Immature natural killer cell (primary cell): ENCODE measurements at regions not wholly inside any gene's neighbourhood (a gene's known extent, or its start where the extent isn't known, plus 50 kb on each side); places are given as distances from the start of the nearest gene placed in this dataset.
"Not testable (repeated sequence)": the region's sequence is repeated elsewhere in the genome, so short reads cannot be mapped to it uniquely, and the experiment has no call there.

Experiments used
- DNase-seq, 3 donors: peaks; one replicate each; pipeline ENCODE4 v3.0.0; 2022; ENCODE audit warnings: mixed read lengths in 1 of 3
- H3K27ac Mint-ChIP-seq, 6 donors: one replicate each; pipeline ENCODE4 v1.8.0; 2020; ENCODE audit warnings: mixed read lengths in 6 of 6, mild to moderate bottlenecking in 5 of 6, inconsistent platforms in 4 of 6, moderate library complexity in 3 of 6
- H3K27me3 Mint-ChIP-seq, 3 donors: one replicate each; pipeline ENCODE4 v1.8.0; 2020 to 2021; ENCODE audit warnings: low read depth in 3 of 3, mild to moderate bottlenecking in 3 of 3, mixed read lengths in 3 of 3, moderate library complexity in 3 of 3, inconsistent platforms in 1 of 3
- H3K36me3 Mint-ChIP-seq, 3 donors: one replicate each; pipeline ENCODE4 v1.8.0; 2020; ENCODE audit warnings: mixed read lengths in 3 of 3, inconsistent platforms in 2 of 3, mild to moderate bottlenecking in 2 of 3
- H3K4me1 Mint-ChIP-seq, 2 donors: one replicate each; pipeline ENCODE4 v1.8.0; 2020; ENCODE audit warnings: inconsistent platforms in 2 of 2, mild to moderate bottlenecking in 2 of 2, mixed read lengths in 2 of 2, moderate library complexity in 1 of 2
- H3K4me3 Mint-ChIP-seq, 5 donors: one replicate each; pipeline ENCODE4 v1.8.0; 2020; ENCODE audit warnings: mild to moderate bottlenecking in 5 of 5, mixed read lengths in 5 of 5, inconsistent platforms in 3 of 5, moderate library complexity in 3 of 5
- H3K9me3 Mint-ChIP-seq, 6 donors: one replicate each; pipeline ENCODE4 v1.8.0; 2020; ENCODE audit warnings: mild to moderate bottlenecking in 6 of 6, mixed read lengths in 6 of 6, inconsistent platforms in 4 of 6, moderate library complexity in 3 of 6

- H3K9me3 Mint-ChIP-seq, result peaks cover 0 to 7% (median 0%) of the 10 kb centered on the region in 6 donors
- H3K4me1 Mint-ChIP-seq, result peaks cover 0 to 7% of the 10 kb centered on the region in 2 donors
- no peaks in the 10 kb centered on the region for H3K27me3 Mint-ChIP-seq
- no peak overlapping the region for H3K4me3 Mint-ChIP-seq
- no peak overlapping the region for H3K27ac Mint-ChIP-seq
- peaks cover 3 to 5% (median 3%) of the 10 kb centered on the region in 3 donors for H3K36me3 Mint-ChIP-seq
- DNase-seq, result no peak
Observed at GRCh38 chr6:141833001-141833655, 299.6 kb upstream of the GJE1 start.

- H3K36me3 Mint-ChIP-seq, result peaks cover under 1 to 4% (median 3%) of the 10 kb centered on the region in 3 donors
- no peaks in the 10 kb centered on the region for H3K27me3 Mint-ChIP-seq
- DNase-seq, result no peak
Observed at GRCh38 chr6:141830530-141830929, 302.2 kb upstream of the GJE1 start.

GRCh38 chr6:141829566-141830360 is 303.0 kb upstream of the GJE1 start:
- peaks cover 0 to 3% (median 0%) of the 10 kb centered on the region in 6 donors for H3K9me3 Mint-ChIP-seq
- H3K4me1 Mint-ChIP-seq, result peaks cover 0 to 22% of the 10 kb centered on the region in 2 donors
- H3K4me3 Mint-ChIP-seq, result no peak overlapping the region
- H3K27ac Mint-ChIP-seq, result no peak overlapping the region
- peaks cover 0 to 3% (median 0%) of the 10 kb centered on the region in 3 donors for H3K36me3 Mint-ChIP-seq
- peaks cover 0 to 2% (median 0%) of the 10 kb centered on the region in 3 donors for H3K27me3 Mint-ChIP-seq
- DNase-seq, result no peak

More at GRCh38 chr6:141830530-141830929, 302.2 kb upstream of the GJE1 start:
- Mint-ChIP-seq H3K4me1 (peaks cover 0 to 16% of the 10 kb centered on the region in 2 donors), H3K9me3 (peaks cover 0 to 4% (median 0%) of the 10 kb centered on the region in 6 donors), H3K27ac (no peak overlapping the region), H3K4me3 (no peak overlapping the region)

GRCh38 chr6:141824350-141824749 is 308.4 kb upstream of the GJE1 start:
- Mint-ChIP-seq H3K27me3 (peaks cover 0 to 3% (median 2%) of the 10 kb centered on the region in 3 donors), H3K9me3 (peaks cover 0 to 8% (median 3%) of the 10 kb centered on the region in 6 donors), H3K4me1 (peaks cover 0 to 22% of the 10 kb centered on the region in 2 donors), H3K4me3 (no peak overlapping the region), H3K27ac (no peak overlapping the region), H3K36me3 (peaks cover 0 to 3% (median 0%) of the 10 kb centered on the region in 3 donors)
- no peak for DNase-seq

GRCh38 chr6:141815039-141815438 is 317.7 kb upstream of the GJE1 start:
- not testable (repeated sequence) for H3K36me3 Mint-ChIP-seq, H3K4me1 Mint-ChIP-seq, H3K27ac Mint-ChIP-seq, H3K4me3 Mint-ChIP-seq, H3K9me3 Mint-ChIP-seq, DNase-seq, H3K27me3 Mint-ChIP-seq

- Mint-ChIP-seq H3K4me1 (peaks cover under 1 to 3% of the 10 kb centered on the region in 2 donors), H3K9me3 (peaks cover 0 to 6% (median 0%) of the 10 kb centered on the region in 6 donors), H3K36me3 (peaks cover 0 to 4% (median 0%) of the 10 kb centered on the region in 3 donors), H3K4me3 (no peak overlapping the region), H3K27me3 (peaks cover 0 to 2% (median 0%) of the 10 kb centered on the region in 3 donors), H3K27ac (no peak overlapping the region)
- DNase-seq, result no peak
Observed at GRCh38 chr6:141809901-141810300, 322.8 kb upstream of the GJE1 start.

GRCh38 chr6:141808662-141809061 is 324.1 kb upstream of the GJE1 start:
- peaks cover 4 to 7% of the 10 kb centered on the region in 2 donors for H3K4me1 Mint-ChIP-seq
- peaks cover 0 to 2% (median 0%) of the 10 kb centered on the region in 3 donors for H3K27me3 Mint-ChIP-seq
- H3K27ac Mint-ChIP-seq, result no peak overlapping the region
- DNase-seq, result no peak
- H3K9me3 Mint-ChIP-seq, result peaks cover 0 to 6% (median 0%) of the 10 kb centered on the region in 6 donors
- H3K36me3 Mint-ChIP-seq, result peaks cover 0 to 4% (median 0%) of the 10 kb centered on the region in 3 donors
- H3K4me3 Mint-ChIP-seq, result no peak overlapping the region

- peaks cover 0 to 16% (median 6%) of the 10 kb centered on the region in 6 donors for H3K9me3 Mint-ChIP-seq
- not testable (repeated sequence) for H3K27me3 Mint-ChIP-seq, H3K36me3 Mint-ChIP-seq, DNase-seq, H3K4me3 Mint-ChIP-seq, H3K27ac Mint-ChIP-seq, H3K4me1 Mint-ChIP-seq
Observed at GRCh38 chr6:141800973-141801372, 331.8 kb upstream of the GJE1 start.

GRCh38 chr6:141790921-141791320 is 341.8 kb upstream of the GJE1 start:
- Mint-ChIP-seq H3K36me3 (peaks cover 0 to 6% (median 0%) of the 10 kb centered on the region in 3 donors), H3K4me1 (no peaks in the 10 kb centered on the region), H3K27me3 (peaks cover 0 to 2% (median 2%) of the 10 kb centered on the region in 3 donors), H3K9me3 (peaks cover 0 to 8% (median 6%) of the 10 kb centered on the region in 6 donors), H3K27ac (no peak overlapping the region), H3K4me3 (no peak overlapping the region)
- DNase-seq, result no peak

- Mint-ChIP-seq H3K9me3 (peaks cover 0 to 11% (median 4%) of the 10 kb centered on the region in 6 donors), H3K4me1 (no peaks in the 10 kb centered on the region), H3K36me3 (peaks cover 0 to 6% (median 0%) of the 10 kb centered on the region in 3 donors), H3K4me3 (no peak overlapping the region), H3K27me3 (peaks cover 0 to 2% (median 2%) of the 10 kb centered on the region in 3 donors), H3K27ac (no peak overlapping the region)
- no peak for DNase-seq
Observed at GRCh38 chr6:141788096-141788495, 344.6 kb upstream of the GJE1 start.

- peaks cover 0 to 4% (median 2%) of the 10 kb centered on the region in 3 donors for H3K27me3 Mint-ChIP-seq
- no peak for DNase-seq
- H3K4me3 Mint-ChIP-seq, result no peak overlapping the region
- no peak overlapping the region for H3K27ac Mint-ChIP-seq
- no peaks in the 10 kb centered on the region for H3K4me1 Mint-ChIP-seq
- H3K9me3 Mint-ChIP-seq, result peaks cover 0 to 12% (median under 1%) of the 10 kb centered on the region in 6 donors
- no peaks in the 10 kb centered on the region for H3K36me3 Mint-ChIP-seq
Observed at GRCh38 chr6:141783585-141783984, 349.1 kb upstream of the GJE1 start.

GRCh38 chr6:141780296-141780695 is 352.4 kb upstream of the GJE1 start:
- DNase-seq, result no peak
- H3K4me1 Mint-ChIP-seq, result no peaks in the 10 kb centered on the region
- H3K27ac Mint-ChIP-seq, result no peak overlapping the region
- peaks cover 0 to 1% (median 0%) of the 10 kb centered on the region in 3 donors for H3K27me3 Mint-ChIP-seq
- no peaks in the 10 kb centered on the region for H3K36me3 Mint-ChIP-seq
- H3K9me3 Mint-ChIP-seq, result peaks cover 0 to 7% (median under 1%) of the 10 kb centered on the region in 6 donors
- no peak overlapping the region for H3K4me3 Mint-ChIP-seq

- H3K27me3 Mint-ChIP-seq, result no peaks in the 10 kb centered on the region
- peaks cover 0 to 16% (median 3%) of the 10 kb centered on the region in 6 donors for H3K9me3 Mint-ChIP-seq
- H3K36me3 Mint-ChIP-seq, result peaks cover 0 to 2% (median 0%) of the 10 kb centered on the region in 3 donors
- H3K4me1 Mint-ChIP-seq, result no peaks in the 10 kb centered on the region
- no peak overlapping the region for H3K4me3 Mint-ChIP-seq
- DNase-seq, result no peak
- H3K27ac Mint-ChIP-seq, result no peak overlapping the region
Observed at GRCh38 chr6:141764388-141764787, 368.3 kb upstream of the GJE1 start.

GRCh38 chr6:141758430-141758829 is 374.3 kb upstream of the GJE1 start:
- Mint-ChIP-seq H3K36me3 (no peaks in the 10 kb centered on the region), H3K27me3 (no peaks in the 10 kb centered on the region), H3K27ac (no peak overlapping the region), H3K4me3 (no peak overlapping the region), H3K4me1 (no peaks in the 10 kb centered on the region), H3K9me3 (peaks cover 0 to 10% (median 3%) of the 10 kb centered on the region in 6 donors)
- DNase-seq, result no peak
